Esophagus muscularis mucosa (tissue), 4 donors: ENCODE measurements at regions not wholly inside any gene's neighbourhood (a gene's known extent, or its start where the extent isn't known, plus 50 kb on each side); places are given as distances from the start of the nearest gene placed in this dataset.

Experiments
- DNase-seq: peaks from one replicate; pipeline ENCODE4 v3.0.0-alpha.2; 2017; ENCODE audit errors: extremely low spot score
- H3K27ac ChIP-seq, 4 donors: fragments of 200-600 bp; sonication (generic); replicated peaks in 1 of 4; 1 replicate in 3 of 4; 2 replicates in 1 of 4; pipeline ENCODE4 v1.5.1; 2016 to 2019; ENCODE audit warnings: mild to moderate bottlenecking in 1 of 4
- H3K27me3 ChIP-seq, 4 donors: fragments of 200-600 bp; sonication (generic); one replicate each; pipeline versions ENCODE4 v1.5.1 to v1.6.0; 2016 to 2019
- H3K36me3 ChIP-seq, 4 donors: fragments of 200-600 bp; sonication (generic); one replicate each; pipeline ENCODE4 v1.5.1; 2016 to 2019
- H3K4me1 ChIP-seq, 4 donors: fragments of 200-600 bp; sonication (generic); one replicate each; pipeline ENCODE4 v1.5.1; 2016 to 2019
- H3K4me3 ChIP-seq, 4 donors: fragments of 200-600 bp; sonication (generic); 1 replicate in 2 of 4; 2 replicates in 2 of 4; pipeline ENCODE4 v1.5.1; 2016 to 2019; ENCODE audit warnings: mild to moderate bottlenecking in 4 of 4, moderate library complexity in 1 of 4
- H3K9me3 ChIP-seq, 4 donors: fragments of 200-600 bp; sonication (generic); 1 replicate in 3 of 4; 2 replicates in 1 of 4; pipeline ENCODE4 v1.5.1; 2016 to 2019
- CTCF ChIP-seq, 3 experiments: fragments of 200-600 bp in 2 of 3; fragments of 450-650 bp in 1 of 3; sonication (generic) in 2 of 3; IDR thresholded peaks; one replicate each; pipeline ENCODE4 v1.5.1; 2017 to 2019; ENCODE audit warnings: antibody characterized with exemption in 3 of 3, mild to moderate bottlenecking in 2 of 3, moderate library complexity in 1 of 3
- EP300 ChIP-seq: sonication (generic); formaldehyde crosslinking; IDR thresholded peaks from one replicate; pipeline ENCODE4 v1.6.1; 2017; ENCODE audit warnings: antibody characterized with exemption
- POLR2A ChIP-seq: fragments of 450-650 bp; IDR thresholded peaks from one replicate; pipeline ENCODE4 v1.6.1; 2017; ENCODE audit warnings: antibody characterized with exemption, moderate library complexity, mild to moderate bottlenecking, low read depth
- POLR2AphosphoS5 ChIP-seq, 2 donors: sonication (generic); formaldehyde crosslinking; IDR thresholded peaks; one replicate each; pipeline ENCODE4 v1.6.1; 2017; ENCODE audit warnings: antibody characterized with exemption in 2 of 2
- WGBS: methylation state at CpG from one replicate; pipeline ENCODE4 v1.1.5; 2018; 5-methylcytosine and 5-hydroxymethylcytosine counted together
- intact Hi-C: fragments of 100-400 bp; cut with DNase I; formaldehyde crosslinking; loops from one replicate; pipeline ENCODE4 v1.15.1; 2023

- Histone ChIP-seq H3K9me3 (no peaks in the 10 kb centered on the region), H3K4me3 (no peak overlapping the region), H3K4me1 (no peaks in the 10 kb centered on the region), H3K27ac (no peak overlapping the region), H3K27me3 (no peaks in the 10 kb centered on the region), H3K36me3 (no peaks in the 10 kb centered on the region)
- WGBS: 63% methylated on average over 1 of the region's 1 CpG
- TF ChIP-seq POLR2AphosphoS5 (IDR thresholded peaks at IDR 0.05): no peak
- TF ChIP-seq POLR2A: no peak
- TF ChIP-seq EP300: no peak
- TF ChIP-seq CTCF (IDR thresholded peaks at IDR 0.05): no peak
- no peak for DNase-seq
- intact Hi-C loops: no loop called here
Measured at GRCh38 chr6:74070091-74070490, 374.1 kb downstream of the CD109 start.

DNA sequence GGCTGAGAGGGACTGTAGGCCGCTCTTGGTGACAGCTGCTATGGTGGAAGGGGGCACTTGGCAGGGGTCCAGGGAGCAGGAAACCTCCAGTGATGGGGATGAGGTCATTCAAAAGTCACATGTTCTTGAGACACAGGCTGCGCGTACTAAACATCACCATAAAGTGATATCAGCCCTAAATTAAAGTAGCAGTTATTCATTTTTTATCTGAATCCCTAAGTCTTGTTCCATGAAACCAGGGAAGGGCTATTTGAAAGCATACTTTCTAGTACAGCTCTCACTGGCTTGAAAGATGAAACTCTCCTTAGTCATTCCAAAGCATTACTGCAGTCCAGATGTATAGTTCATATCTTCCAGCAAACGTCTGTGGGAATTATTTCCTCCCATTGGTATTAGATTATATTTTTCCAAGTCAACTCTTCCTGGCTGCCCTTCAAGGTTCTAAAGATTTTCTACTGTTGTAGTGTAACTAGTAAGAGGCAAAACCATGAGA is 373.1 kb downstream of the CD109 start:
- no peaks in the 10 kb centered on the region for H3K27me3 ChIP-seq
- H3K36me3 ChIP-seq: no peaks in the 10 kb centered on the region
- H3K4me1 ChIP-seq: no peaks in the 10 kb centered on the region
- no peaks in the 10 kb centered on the region for H3K9me3 ChIP-seq
- no peak overlapping the region for H3K4me3 ChIP-seq
- TF ChIP-seq POLR2AphosphoS5 (IDR thresholded peaks at IDR 0.05): no peak
- no peak for TF ChIP-seq EP300
- TF ChIP-seq CTCF (IDR thresholded peaks at IDR 0.05): no peak
- no peak for TF ChIP-seq POLR2A
- no peak overlapping the region for H3K27ac ChIP-seq
- WGBS: 70% methylated on average over 4 of the region's 4 CpGs
- intact Hi-C loops: no loop called here
- DNase-seq: no peak

DNA sequence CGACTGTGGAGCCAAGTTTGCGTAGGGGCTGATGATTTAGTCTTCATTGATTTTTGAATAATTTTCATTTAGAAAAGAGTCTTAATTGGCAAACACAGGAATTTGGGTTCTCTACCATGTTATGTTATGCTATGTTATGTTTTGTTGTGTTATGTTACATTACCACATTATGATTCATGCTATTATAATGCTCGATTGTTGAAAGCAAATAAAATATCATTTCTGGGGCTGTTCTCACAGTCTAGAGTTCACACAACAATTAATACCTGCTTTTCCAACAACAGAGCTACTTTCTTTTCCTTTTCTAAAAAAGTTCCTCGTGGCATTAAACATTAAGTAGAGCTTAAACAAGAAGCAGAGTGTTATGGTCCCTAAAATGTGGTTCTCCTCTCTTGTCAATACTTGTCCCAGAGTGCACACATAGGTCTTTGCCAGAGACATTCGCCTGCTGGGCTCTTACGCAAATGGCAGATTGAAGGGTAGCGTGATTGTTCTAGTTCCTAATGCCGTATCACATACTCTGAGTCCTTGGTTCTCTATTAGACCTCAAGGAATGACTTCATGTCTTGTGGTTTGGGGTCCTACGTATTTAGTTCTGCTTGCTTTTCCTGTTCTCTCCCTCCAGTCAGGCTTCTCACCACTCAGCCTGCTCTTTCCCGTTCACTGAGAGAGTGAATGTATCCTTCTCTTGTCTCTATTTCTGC is 370.3 kb downstream of the CD109 start:
- no peak for DNase-seq
- Histone ChIP-seq H3K27ac (no peak overlapping the region), H3K36me3 (no peaks in the 10 kb centered on the region), H3K9me3 (no peaks in the 10 kb centered on the region), H3K27me3 (no peaks in the 10 kb centered on the region), H3K4me1 (no peaks in the 10 kb centered on the region), H3K4me3 (no peak overlapping the region)
- 84% methylated on average over 10 of the region's 10 CpGs for WGBS
- TF ChIP-seq POLR2AphosphoS5 (IDR thresholded peaks at IDR 0.05) (no peak), CTCF (IDR thresholded peaks at IDR 0.05) (no peak), POLR2A (no peak), EP300 (no peak)
- intact Hi-C loops: no loop called here

DNA sequence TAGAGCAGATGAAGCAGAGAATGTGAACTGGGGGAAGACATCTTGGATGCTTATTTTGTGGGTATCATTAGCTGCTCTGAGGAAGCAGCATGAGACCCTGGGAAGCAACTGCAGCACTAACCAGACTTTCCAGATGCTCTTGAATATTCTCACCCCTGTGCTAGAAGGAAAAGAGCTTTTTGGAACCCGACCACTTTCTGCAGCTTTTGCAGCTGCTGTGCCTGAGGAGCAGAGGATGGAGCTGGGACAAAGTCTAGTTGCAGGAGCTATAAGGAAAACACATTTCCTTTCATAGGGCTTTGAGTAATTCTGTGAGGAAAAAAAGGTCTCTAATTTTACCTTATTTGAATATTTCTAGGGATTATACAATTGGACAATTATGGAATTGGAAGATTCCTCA is 369.7 kb downstream of the CD109 start:
- no peaks in the 10 kb centered on the region for H3K9me3 ChIP-seq
- H3K4me3 ChIP-seq: no peak overlapping the region
- no peaks in the 10 kb centered on the region for H3K36me3 ChIP-seq
- H3K27me3 ChIP-seq: no peaks in the 10 kb centered on the region
- TF ChIP-seq POLR2A (no peak), EP300 (no peak), CTCF (IDR thresholded peaks at IDR 0.05) (no peak), POLR2AphosphoS5 (IDR thresholded peaks at IDR 0.05) (no peak)
- H3K27ac ChIP-seq: no peak overlapping the region
- no peak for DNase-seq
- intact Hi-C loops: no loop called here
- WGBS: 60% methylated on average over 1 of the region's 1 CpG
- H3K4me1 ChIP-seq: no peaks in the 10 kb centered on the region

DNA sequence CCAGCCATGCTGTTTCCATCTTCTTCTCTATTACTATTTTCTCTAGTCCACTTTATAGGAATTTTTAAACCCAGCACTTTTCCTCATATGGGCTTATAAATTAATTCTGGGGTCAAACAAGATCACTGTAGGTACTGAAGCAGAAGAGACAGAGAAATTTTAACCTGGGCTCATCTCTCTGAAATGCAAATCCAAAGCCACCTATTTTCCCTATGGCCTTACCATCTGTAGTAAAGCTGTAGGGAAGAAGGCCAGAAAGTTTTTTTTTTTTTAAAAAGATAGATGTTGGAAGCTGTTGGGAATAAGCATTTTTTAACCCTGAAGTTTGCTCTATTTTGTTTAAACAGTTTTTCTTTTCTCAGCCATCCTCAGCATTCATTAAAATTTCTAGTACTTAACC is 367.4 kb downstream of the CD109 start:
- no peaks in the 10 kb centered on the region for H3K27me3 ChIP-seq
- H3K9me3 ChIP-seq: no peaks in the 10 kb centered on the region
- DNase-seq: no peak
- H3K4me3 ChIP-seq: no peak overlapping the region
- H3K4me1 ChIP-seq: no peaks in the 10 kb centered on the region
- no peak overlapping the region for H3K27ac ChIP-seq
- no peaks in the 10 kb centered on the region for H3K36me3 ChIP-seq
- TF ChIP-seq EP300: no peak
- no peak for TF ChIP-seq CTCF (IDR thresholded peaks at IDR 0.05)
- intact Hi-C loops: no loop called here
